PC-9 (cell line): ENCODE measurements at regions not wholly inside any gene's neighbourhood (a gene's known extent, or its start where the extent isn't known, plus 50 kb on each side); places are given as distances from the start of the nearest gene placed in this dataset.

Experiments
- BruUV-seq: library from RNA; stranded (reverse); fragments of 400-500 nt; replicated peaks from 2 replicates; lab custom pipeline; 2021; lab: Mats Ljungman, UMichigan
- CTCF ChIA-PET: fragments of 300-600 bp; sonication (Branson Sonifier 250); formaldehyde crosslinking; loops from one replicate; lab custom pipeline; 2022; ENCODE audit warnings: antibody characterized with exemption; lab: Charles Lee
- POLR2A ChIA-PET: fragments of 300-600 bp; sonication (Branson Sonifier 250); formaldehyde crosslinking; loops from one replicate; lab custom pipeline; 2022; ENCODE audit warnings: antibody characterized with exemption; ENCODE audit not compliant: unreplicated experiment; lab: Charles Lee
- DNase-seq, 2 experiments: peaks; one replicate each; pipeline versions ENCODE4 v3.0.0 to v3.0.0-alpha.2; 2015 to 2022; ENCODE audit warnings: mixed read lengths in 1 of 2
- H2AFZ ChIP-seq: fragments of 200-600 bp; sonication (generic); 2 replicates; pipeline ENCODE4 v1.8.1; 2017; ENCODE audit warnings: antibody characterized with exemption
- H3F3A ChIP-seq: fragments of 200-600 bp; sonication (generic); 2 replicates; pipeline ENCODE4 v1.8.1; 2017; ENCODE audit warnings: antibody characterized with exemption, mild to moderate bottlenecking, low read depth; ENCODE audit not compliant: insufficient read depth
- H3K27ac ChIP-seq: fragments of 200-600 bp; sonication (generic); 2 replicates; pipeline ENCODE4 v1.6.1; 2016; ENCODE audit warnings: mixed run types
- H3K27me3 ChIP-seq: fragments of 200-600 bp; sonication (generic); 2 replicates; pipeline ENCODE4 v1.6.1; 2016; ENCODE audit warnings: low read depth, mixed run types; ENCODE audit not compliant: insufficient read depth
- H3K36me3 ChIP-seq: fragments of 200-600 bp; sonication (generic); 2 replicates; pipeline ENCODE4 v1.6.1; 2016; ENCODE audit warnings: low read depth, mixed run types
- H3K4me1 ChIP-seq: fragments of 200-600 bp; sonication (generic); replicated peaks from 2 replicates; pipeline ENCODE4 v1.6.1; 2016; ENCODE audit warnings: mixed run types; ENCODE audit not compliant: insufficient read depth
- H3K4me2 ChIP-seq: fragments of 200-600 bp; sonication (generic); 2 replicates; pipeline ENCODE4 v1.6.1; 2017; ENCODE audit warnings: mixed run types
- H3K4me3 ChIP-seq: fragments of 200-600 bp; sonication (generic); 2 replicates; pipeline ENCODE4 v1.6.1; 2016; ENCODE audit warnings: mixed run types
- H3K79me2 ChIP-seq: fragments of 200-600 bp; sonication (generic); 2 replicates; pipeline ENCODE4 v1.6.1; 2017; ENCODE audit warnings: low read depth, mixed run types
- H3K9me2 ChIP-seq: fragments of 200-600 bp; sonication (generic); 2 replicates; pipeline ENCODE4 v1.8.1; 2017; ENCODE audit warnings: mild to moderate bottlenecking; ENCODE audit not compliant: insufficient read depth
- H3K9me3 ChIP-seq: fragments of 200-600 bp; sonication (generic); 2 replicates; pipeline ENCODE4 v1.8.1; 2016; ENCODE audit warnings: low read depth; ENCODE audit not compliant: insufficient read depth
- H4K20me1 ChIP-seq: fragments of 200-600 bp; sonication (generic); 2 replicates; pipeline ENCODE4 v1.8.1; 2017; ENCODE audit not compliant: insufficient read depth
- CTCF ChIP-seq: fragments of 200-600 bp; sonication (generic); conservative IDR thresholded peaks from 2 replicates; pipeline ENCODE4 v1.6.1; 2017; ENCODE audit warnings: mixed run types, antibody characterized with exemption, mild to moderate bottlenecking, moderate library complexity
- EZH2 ChIP-seq: fragments of 200-600 bp; sonication (generic); IDR thresholded peaks from 2 replicates; pipeline ENCODE4 v1.8.0; 2017; ENCODE audit warnings: antibody characterized with exemption, low read depth
- intact Hi-C: fragments of 100-400 bp; cut with micrococcal nuclease; formaldehyde crosslinking; loops from one replicate; pipeline ENCODE4 v1.10.0; 2022; ENCODE audit not compliant: unreplicated experiment

GRCh38 chr2:7373156-7373555 lies 455.9 kb downstream of the RNF144A start:
- Histone ChIP-seq H3K9me2 (no peaks in the 10 kb centered on the region), H3K27ac (no peak overlapping the region), H3K4me1 (no peaks in the 10 kb centered on the region), H3K4me2 (no peak overlapping the region), H2AFZ (no peak overlapping the region), H3K79me2 (no peaks in the 10 kb centered on the region), H4K20me1 (no peaks in the 10 kb centered on the region; the same call in 1 of the 2 replicates), H3K27me3 (peaks cover 40% of the 10 kb centered on the region), H3K4me3 (no peak overlapping the region), H3K9me3 (no peaks in the 10 kb centered on the region), H3F3A (no peaks in the 10 kb centered on the region), H3K36me3 (no peaks in the 10 kb centered on the region)
- POLR2A ChIA-PET: no interaction called here
- TF ChIP-seq CTCF: no peak
- no peak for TF ChIP-seq EZH2
- intact Hi-C loops: no loop called here
- BruUV-seq: no TSS peak
- no peak for DNase-seq
- CTCF ChIA-PET: no interaction called here

- CTCF ChIA-PET: no interaction called here
These were observed 458.7 kb downstream of the RNF144A start for GRCh38 chr2:7375901-7376300.

GRCh38 chr2:7377916-7378569 lies 460.8 kb downstream of the RNF144A start:
- Histone ChIP-seq H3K27ac (no peak overlapping the region), H3K4me2 (no peak overlapping the region), H3K9me2 (no peaks in the 10 kb centered on the region), H2AFZ (no peak overlapping the region), H3K4me1 (no peaks in the 10 kb centered on the region), H3F3A (no peaks in the 10 kb centered on the region), H3K36me3 (no peaks in the 10 kb centered on the region), H3K27me3 (no peaks in the 10 kb centered on the region), H3K9me3 (no peaks in the 10 kb centered on the region), H4K20me1 (no peaks in the 10 kb centered on the region; the same call in 1 of the 2 replicates), H3K4me3 (no peak overlapping the region), H3K79me2 (no peaks in the 10 kb centered on the region)
- no peak for TF ChIP-seq EZH2
- no peak for TF ChIP-seq CTCF
- ChIA-PET CTCF (no interaction called here), POLR2A (no interaction called here)
- intact Hi-C loops: no loop called here
- peak in 1 of 2 experiments; percentile 2 for DNase-seq
- BruUV-seq: no TSS peak

More at GRCh38 chr2:7375901-7376300, 458.7 kb downstream of the RNF144A start:
- Histone ChIP-seq H3K36me3 (no peaks in the 10 kb centered on the region), H3K27ac (no peak overlapping the region), H3F3A (no peaks in the 10 kb centered on the region), H3K4me3 (no peak overlapping the region), H3K4me2 (no peak overlapping the region), H3K4me1 (no peaks in the 10 kb centered on the region), H4K20me1 (no peaks in the 10 kb centered on the region; the same call in 1 of the 2 replicates), H3K79me2 (no peaks in the 10 kb centered on the region), H2AFZ (no peak overlapping the region), H3K9me2 (no peaks in the 10 kb centered on the region), H3K9me3 (no peaks in the 10 kb centered on the region), H3K27me3 (peaks cover 18% of the 10 kb centered on the region)
- DNase-seq: no peak
- intact Hi-C loops: no loop called here
- TF ChIP-seq CTCF (no peak), EZH2 (no peak)
- POLR2A ChIA-PET: no interaction called here
- BruUV-seq: no TSS peak
